Small intestine (tissue), 7 donors: ENCODE measurements at regions not wholly inside any gene's neighbourhood (a gene's known extent, or its start where the extent isn't known, plus 50 kb on each side); places are given as distances from the start of the nearest gene placed in this dataset.

Experiments
- DNase-seq, 2 donors: peaks; one replicate each; pipeline versions ENCODE4 v3.0.0 to v3.0.0-alpha.2; 2013
- FAIRE-seq: peaks from 2 replicates; lab custom pipeline; 2012; peaks lifted over from hg19 to GRCh38; lab: Jason Lieb, UNC
- H3K27ac ChIP-seq, 3 donors: one replicate each; pipeline ENCODE4 v1.5.1; 2013; ENCODE audit warnings: low read length in 2 of 3, mild to moderate bottlenecking in 2 of 3, control low read depth in 1 of 3, inconsistent platforms in 1 of 3, low read depth in 1 of 3, moderate library complexity in 1 of 3
- H3K27me3 ChIP-seq, 3 donors: one replicate each; pipeline ENCODE4 v1.6.1; 2013; ENCODE audit warnings: low read length in 3 of 3, inconsistent platforms in 1 of 3; ENCODE audit not compliant: control insufficient read depth in 3 of 3, insufficient read depth in 3 of 3
- H3K36me3 ChIP-seq, 3 donors: one replicate each; pipeline ENCODE4 v1.6.1; 2013; ENCODE audit warnings: low read length in 3 of 3, inconsistent platforms in 1 of 3, low read depth in 1 of 3, mild to moderate bottlenecking in 1 of 3, moderate library complexity in 1 of 3; ENCODE audit not compliant: control insufficient read depth in 3 of 3, insufficient read depth in 2 of 3
- H3K4me1 ChIP-seq, 3 donors: one replicate each; pipeline ENCODE4 v1.6.1; 2013; ENCODE audit warnings: low read length in 2 of 3, inconsistent platforms in 1 of 3, low read depth in 1 of 3, mild to moderate bottlenecking in 1 of 3, moderate library complexity in 1 of 3; ENCODE audit not compliant: control insufficient read depth in 3 of 3, insufficient read depth in 2 of 3
- H3K4me3 ChIP-seq, 3 donors: one replicate each; pipeline ENCODE4 v1.5.1; 2013; ENCODE audit warnings: low read length in 3 of 3, control low read depth in 1 of 3, inconsistent platforms in 1 of 3, low read depth in 1 of 3, mild to moderate bottlenecking in 1 of 3, moderate library complexity in 1 of 3
- H3K9me3 ChIP-seq, 2 donors: one replicate each; pipeline ENCODE4 v1.6.1; 2013; ENCODE audit warnings: low read depth in 1 of 2, low read length in 1 of 2; ENCODE audit not compliant: control insufficient read depth in 2 of 2, insufficient read depth in 1 of 2
- WGBS, 3 donors: extraction: QIAGEN DNeasy Blood & Tissue Kit; methylation state at CpG; one replicate each; pipeline ENCODE4 v1.1.7; 2013; 5-methylcytosine and 5-hydroxymethylcytosine counted together
- donor health status: healthy with polysubstance abuse.
- donor health status: control.
- donor health status: control.
- donor health status: Bipolar disorder and iron deficiency.
- donor health status: healthy.

DNA sequence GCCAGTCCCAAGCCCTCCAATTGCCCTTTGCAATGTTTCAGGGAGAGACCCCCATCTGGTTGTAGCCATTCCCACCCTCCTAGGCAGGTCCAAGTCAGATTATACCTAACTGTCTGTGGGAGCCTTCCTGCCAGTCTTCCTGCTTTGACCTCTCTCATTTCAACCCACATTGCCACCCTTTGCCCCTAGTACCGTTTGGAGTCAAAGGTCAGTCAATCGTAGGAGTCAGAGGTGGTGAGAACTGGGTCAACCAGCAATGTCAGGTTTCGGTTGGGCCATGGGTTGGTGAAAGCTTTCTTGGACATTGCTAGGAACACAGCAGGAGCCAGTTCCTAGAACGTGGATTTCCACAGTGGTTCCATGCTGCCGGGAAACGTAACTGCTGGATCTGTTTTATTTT is 269.4 kb upstream of the GHITM start:
- Histone ChIP-seq H3K27ac (no peak overlapping the region), H3K27me3 (no peaks in the 10 kb centered on the region), H3K36me3 (no peaks in the 10 kb centered on the region), H3K9me3 (no peaks in the 10 kb centered on the region), H3K4me1 (no peaks in the 10 kb centered on the region), H3K4me3 (no peak overlapping the region)
- DNase-seq (no peak), FAIRE-seq (no peak)
- 64 to 84% (median 65%) methylated on average over 6 of the region's 6 CpGs for WGBS, 3 donors

DNA sequence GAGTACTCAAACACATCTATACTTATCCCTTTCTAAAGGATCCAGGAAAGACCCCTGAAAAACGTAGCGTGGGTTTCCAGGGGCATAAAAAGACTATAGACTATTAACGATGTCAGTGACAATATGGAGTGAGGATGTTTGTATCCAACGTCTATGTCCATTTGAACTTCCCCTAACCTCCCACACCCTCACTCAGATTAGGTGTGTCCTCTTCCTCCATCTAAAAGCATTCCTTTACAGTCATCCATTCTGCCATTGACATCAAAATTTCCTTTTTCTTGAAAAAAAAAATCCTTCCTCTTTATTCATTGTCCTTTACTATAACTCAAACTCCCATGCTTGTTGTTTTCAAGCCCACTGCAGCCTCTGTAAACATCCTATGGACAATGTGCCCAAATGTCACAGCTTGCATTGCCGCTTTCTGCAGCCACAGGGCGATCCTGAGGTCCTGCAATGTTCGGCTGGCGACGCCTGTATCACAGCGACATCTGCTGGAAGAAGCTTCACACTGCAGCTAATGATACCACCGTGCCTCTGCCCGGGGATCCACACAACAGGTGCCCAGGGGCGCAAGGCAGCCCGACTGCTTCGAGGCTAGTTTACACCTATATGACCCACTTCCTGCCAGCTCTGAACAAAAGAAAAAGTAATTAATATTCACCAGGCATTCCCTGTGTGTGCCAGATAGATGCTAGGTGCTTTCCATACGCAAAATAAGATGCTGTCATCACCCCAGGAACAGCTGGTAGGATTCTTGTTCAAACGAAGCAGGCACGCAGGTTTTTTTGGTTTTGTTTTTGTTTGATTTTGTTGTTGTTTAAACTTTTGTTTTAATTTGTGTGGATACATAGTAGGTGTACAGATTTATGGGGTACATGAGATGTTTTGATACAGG is 267.9 kb upstream of the GHITM start:
- H3K4me1 ChIP-seq = no peaks in the 10 kb centered on the region
- no peaks in the 10 kb centered on the region for H3K9me3 ChIP-seq
- H3K36me3 ChIP-seq = no peaks in the 10 kb centered on the region
- no peak overlapping the region for H3K4me3 ChIP-seq
- WGBS, 3 donors = 20 to 23% (median 20%) methylated on average over 18 of the region's 18 CpGs
- peaks cover 0 to 3% (median 0%) of the 10 kb centered on the region in 3 donors for H3K27me3 ChIP-seq
- FAIRE-seq (no peak), DNase-seq (peak; percentile 74 to 76)
- H3K27ac ChIP-seq = no peak overlapping the region

DNA sequence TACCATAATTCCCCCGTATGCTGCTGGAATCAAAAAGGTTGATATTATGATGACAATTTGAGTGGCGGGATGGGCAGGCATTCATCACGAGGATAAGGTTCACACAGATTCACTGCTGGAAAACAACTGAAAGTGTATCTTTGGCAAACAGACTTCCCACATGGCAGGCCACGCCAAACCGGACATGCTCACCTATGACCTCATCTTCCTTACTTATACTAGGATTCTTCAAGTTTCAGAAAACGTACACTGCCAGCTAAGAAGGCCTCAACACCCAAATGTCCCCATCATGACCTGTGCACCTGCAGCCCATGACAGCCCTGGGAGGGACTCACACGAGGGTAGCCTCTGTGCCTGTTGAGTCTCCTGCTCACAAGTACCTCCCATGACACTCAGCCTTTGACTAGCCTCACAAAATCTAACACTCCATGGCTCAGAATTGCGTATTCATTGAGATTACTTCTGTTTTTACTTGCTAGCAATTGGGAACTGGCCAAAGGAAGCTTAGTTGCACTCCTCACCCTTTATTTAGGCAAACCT is 259.0 kb upstream of the GHITM start:
- no peak for DNase-seq
- Histone ChIP-seq H3K9me3 (no peaks in the 10 kb centered on the region), H3K27ac (no peak overlapping the region), H3K4me1 (no peaks in the 10 kb centered on the region), H3K36me3 (no peaks in the 10 kb centered on the region), H3K4me3 (no peak overlapping the region), H3K27me3 (peaks cover 0 to 3% (median 0%) of the 10 kb centered on the region in 3 donors)
- WGBS, 3 donors = 78 to 83% (median 82%) methylated on average over 8 of the region's 8 CpGs
- no peak for FAIRE-seq

DNA sequence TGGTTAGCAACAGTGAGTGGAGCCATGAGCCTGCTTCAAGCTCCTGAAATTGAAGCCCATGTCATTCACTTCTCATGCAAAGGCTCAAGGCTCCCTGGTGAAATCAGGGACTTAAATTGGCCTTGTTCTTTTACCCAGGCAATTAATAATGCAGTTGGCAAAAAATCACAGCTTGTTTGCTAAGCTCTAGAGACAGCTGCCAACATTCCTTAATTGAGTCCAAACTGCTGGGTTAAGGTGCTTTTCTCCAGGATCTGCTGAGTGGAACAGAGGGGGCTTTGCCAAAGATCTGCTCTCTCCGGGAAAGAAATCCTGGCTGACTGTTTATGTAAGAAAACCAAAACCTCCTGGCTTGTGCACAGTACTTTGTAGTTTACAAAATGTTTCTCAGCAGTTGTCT is 257.6 kb upstream of the GHITM start:
- peaks cover 0 to 1% (median 0%) of the 10 kb centered on the region in 3 donors for H3K27me3 ChIP-seq
- DNase-seq (no peak), FAIRE-seq (no peak)
- no peaks in the 10 kb centered on the region for H3K4me1 ChIP-seq
- no peak overlapping the region for H3K4me3 ChIP-seq
- 8 to 22% (median 21%) methylated on average over 1 of the region's 1 CpG for WGBS, 3 donors
- no peaks in the 10 kb centered on the region for H3K9me3 ChIP-seq
- no peak overlapping the region for H3K27ac ChIP-seq
- H3K36me3 ChIP-seq = no peaks in the 10 kb centered on the region

DNA sequence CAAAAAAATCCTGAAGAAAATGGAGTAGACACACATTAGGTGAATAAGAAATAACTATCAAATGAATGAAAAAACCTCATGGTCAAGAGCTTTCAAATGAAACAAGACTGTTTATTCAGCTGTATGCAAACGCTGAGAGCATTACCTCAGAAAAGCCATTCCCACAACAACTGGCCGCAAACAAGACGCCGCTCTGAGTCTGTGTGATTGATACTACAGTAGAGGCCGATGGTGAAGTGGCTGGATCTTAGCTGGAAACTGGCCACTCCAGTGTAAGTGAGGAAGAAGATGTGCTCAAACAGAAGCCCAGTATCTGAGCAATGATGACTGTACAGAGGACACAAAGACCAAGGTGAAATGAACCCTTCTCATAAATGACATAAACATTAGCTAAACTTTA is 252.4 kb upstream of the GHITM start:
- Histone ChIP-seq H3K4me3 (no peak overlapping the region), H3K4me1 (no peaks in the 10 kb centered on the region), H3K9me3 (no peaks in the 10 kb centered on the region), H3K27ac (no peak overlapping the region), H3K36me3 (no peaks in the 10 kb centered on the region), H3K27me3 (peaks cover 0 to 2% (median 1%) of the 10 kb centered on the region in 3 donors)
- DNase-seq (no peak), FAIRE-seq (no peak)
- WGBS, 3 donors = 53 to 67% (median 63%) methylated on average over 5 of the region's 5 CpGs

DNA sequence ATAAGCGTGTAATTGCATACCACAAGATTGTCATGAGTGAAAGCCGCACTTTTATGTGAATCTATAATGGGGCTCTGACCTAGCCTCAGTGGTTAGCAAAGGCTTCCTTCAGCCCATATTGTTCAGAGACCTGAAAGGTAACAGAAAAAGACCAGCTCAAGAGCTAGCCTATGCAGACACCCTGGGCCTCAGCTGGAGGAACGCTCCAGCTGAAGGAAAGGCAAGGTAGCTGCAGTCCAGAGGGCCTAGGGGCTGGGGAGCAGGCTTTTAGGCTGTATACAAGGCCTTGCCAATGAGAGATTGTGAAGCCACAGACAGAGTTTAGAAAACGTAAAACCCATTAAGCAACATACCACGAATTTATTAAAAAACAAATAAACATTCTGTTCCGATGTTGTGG is 246.6 kb upstream of the GHITM start:
- Histone ChIP-seq H3K4me1 (no peaks in the 10 kb centered on the region), H3K27ac (no peak overlapping the region), H3K9me3 (no peaks in the 10 kb centered on the region), H3K4me3 (no peak overlapping the region), H3K36me3 (no peaks in the 10 kb centered on the region), H3K27me3 (peaks cover 0 to 2% (median 0%) of the 10 kb centered on the region in 3 donors)
- WGBS, 3 donors = 82 to 87% (median 86%) methylated on average over 6 of the region's 6 CpGs
- FAIRE-seq (no peak), DNase-seq (no peak)

DNA sequence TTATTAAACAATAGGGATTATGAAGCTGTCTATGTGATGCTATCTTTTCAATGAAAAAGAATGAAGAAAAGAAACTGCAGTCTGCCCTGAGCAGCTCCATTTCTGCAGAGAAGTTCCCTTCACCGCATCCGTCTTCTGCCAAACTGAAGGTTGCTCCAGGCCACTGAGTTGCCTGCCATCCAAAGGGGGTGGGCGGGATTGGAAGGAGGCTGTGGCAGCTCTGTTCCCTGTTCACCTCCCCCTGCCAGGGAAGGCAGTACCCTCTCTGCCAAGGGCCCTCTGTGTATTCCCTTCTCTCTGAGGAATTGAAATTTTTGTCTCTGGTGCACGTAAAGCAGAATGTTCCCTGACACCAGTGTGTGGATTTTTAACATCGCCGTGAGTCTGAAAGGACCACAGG is 243.1 kb upstream of the GHITM start:
- H3K36me3 ChIP-seq = no peaks in the 10 kb centered on the region
- DNase-seq (no peak), FAIRE-seq (no peak)
- no peak overlapping the region for H3K27ac ChIP-seq
- H3K4me1 ChIP-seq = no peaks in the 10 kb centered on the region
- no peak overlapping the region for H3K4me3 ChIP-seq
- H3K9me3 ChIP-seq = no peaks in the 10 kb centered on the region
- H3K27me3 ChIP-seq = no peaks in the 10 kb centered on the region
- 88 to 91% (median 89%) methylated on average over 6 of the region's 6 CpGs for WGBS, 3 donors

DNA sequence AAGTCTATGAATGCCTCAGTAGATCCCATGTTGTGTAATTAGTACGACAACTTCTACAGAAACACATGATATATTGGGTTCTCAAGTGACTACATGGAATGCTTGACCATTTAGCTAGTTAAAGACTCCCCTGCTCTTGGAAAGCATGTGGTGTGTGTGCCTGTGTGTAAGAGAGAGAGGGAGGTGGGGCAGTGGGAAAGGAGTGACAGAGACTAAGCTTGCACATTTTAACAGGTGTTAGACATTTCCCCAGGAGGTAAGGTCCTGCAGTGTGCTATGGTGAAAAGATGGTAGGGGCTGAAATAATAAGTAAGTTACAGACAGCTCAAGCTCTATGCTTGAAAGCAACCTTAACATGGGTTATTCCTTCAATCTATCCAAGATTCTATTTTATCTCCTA is 241.7 kb upstream of the GHITM start:
- H3K27me3 ChIP-seq = no peaks in the 10 kb centered on the region
- whole genome bisulfite sequencing, 3 donors = 51 to 72% (median 68%) methylated on average over 1 of the region's 1 CpG

More for the DNA sequence above, 241.7 kb upstream of the GHITM start:
- Histone ChIP-seq H3K9me3 (no peaks in the 10 kb centered on the region), H3K27ac (no peak overlapping the region), H3K4me1 (no peaks in the 10 kb centered on the region), H3K4me3 (no peak overlapping the region), H3K36me3 (no peaks in the 10 kb centered on the region)
- DNase-seq (no peak), FAIRE-seq (no peak)
